Adrenal gland (tissue), 9 donors: ENCODE measurements at regions not wholly inside any gene's neighbourhood (a gene's known extent, or its start where the extent isn't known, plus 50 kb on each side); places are given as distances from the start of the nearest gene placed in this dataset.

ENCODE experiments used
- DNase-seq, 7 donors: peaks; one replicate each; pipeline ENCODE4 v3.0.0-alpha.2; 2019 to 2020
- H3K27ac ChIP-seq, 5 donors: fragments of 200-600 bp; sonication (generic) in 4 of 5; 1 replicate in 3 of 5; 2 replicates in 2 of 5; pipeline versions ENCODE4 v1.5.1 to v1.8.0; 2016 to 2020; ENCODE audit warnings: mild to moderate bottlenecking in 1 of 5
- H3K27me3 ChIP-seq: fragments of 200-600 bp; 2 replicates; pipeline ENCODE4 v1.8.0; 2021
- H3K36me3 ChIP-seq, 2 donors: fragments of 200-600 bp; replicated peaks in 1 of 2; 1 replicate in 1 of 2; 2 replicates in 1 of 2; pipeline versions ENCODE4 v1.5.1 to v1.8.0; 2018 to 2022
- H3K4me1 ChIP-seq, 2 donors: fragments of 200-600 bp; replicated peaks in 1 of 2; 1 replicate in 1 of 2; 2 replicates in 1 of 2; pipeline versions ENCODE4 v1.5.1 to v1.8.0; 2018 to 2021
- H3K4me3 ChIP-seq, 4 donors: fragments of 200-600 bp; sonication (generic) in 3 of 4; one replicate each; pipeline ENCODE4 v1.5.1; 2016 to 2018
- H3K9me3 ChIP-seq, 3 donors: fragments of 200-600 bp; sonication (generic) in 1 of 3; replicated peaks in 1 of 3; 1 replicate in 2 of 3; 2 replicates in 1 of 3; pipeline versions ENCODE4 v1.5.1 to v1.8.0; 2016 to 2021
- CTCF ChIP-seq, 6 experiments: fragments of 450-650 bp in 4 of 6; fragments of 200-600 bp in 2 of 6; sonication (generic) in 1 of 6; IDR thresholded peaks; 1 replicate in 5 of 6; 2 replicates in 1 of 6; pipeline versions ENCODE4 v1.5.1 to v1.8.0; 2016 to 2021; ENCODE audit warnings: antibody characterized with exemption in 6 of 6, mild to moderate bottlenecking in 2 of 6, moderate library complexity in 1 of 6
- POLR2A ChIP-seq, 2 donors: fragments of 450-650 bp; IDR thresholded peaks; one replicate each; pipeline ENCODE4 v1.6.1; 2017; ENCODE audit warnings: antibody characterized with exemption in 2 of 2, mild to moderate bottlenecking in 2 of 2, moderate library complexity in 1 of 2
- WGBS, 4 donors: extraction: QIAGEN DNeasy Blood & Tissue Kit in 2 of 4; methylation state at CpG; one replicate each; pipeline versions ENCODE4 v1.1.5 to v1.1.7; 2013 to 2017; 5-methylcytosine and 5-hydroxymethylcytosine counted together
- intact Hi-C, 2 donors: fragments of 100-400 bp; cut with DNase I; formaldehyde crosslinking; loops; one replicate each; pipeline versions ENCODE4 v1.14.1 to v1.15.0; 2022 to 2023
- donor health status: healthy with polysubstance abuse.
- donor health status: Bipolar disorder and iron deficiency.
- donor health status: DM: yes; HTN: yes; CAD: no.
- donor health status: DM: no; HTN: no; CAD: no.
- donor health status: DM: no; HTN: no; CAD: no.

GRCh38 chr5:171661143-171661542, 124.5 kb upstream of the SMIM23 start:
- WGBS, 4 donors = 75 to 86% (median 84%) methylated on average over 2 of the region's 2 CpGs
- intact Hi-C loops = no loop called here
- Histone ChIP-seq H3K36me3 (no peaks in the 10 kb centered on the region), H3K27ac (no peak overlapping the region), H3K27me3 (no peaks in the 10 kb centered on the region), H3K4me3 (no peak overlapping the region), H3K4me1 (no peaks in the 10 kb centered on the region), H3K9me3 (no peaks in the 10 kb centered on the region)
- TF ChIP-seq CTCF (IDR thresholded peaks at IDR 0.05) (no peak), POLR2A (IDR thresholded peaks at IDR 0.05) (no peak)
- no peak for DNase-seq

GRCh38 chr5:171663311-171664085, 122.1 kb upstream of the SMIM23 start:
- 84 to 90% (median 88%) methylated on average over 9 of the region's 9 CpGs for WGBS, 4 donors
- H3K4me1 ChIP-seq = no peaks in the 10 kb centered on the region
- TF ChIP-seq POLR2A (IDR thresholded peaks at IDR 0.05) = no peak

GRCh38 chr5:171664489-171664888, 121.1 kb upstream of the SMIM23 start:
- Histone ChIP-seq H3K4me3 (no peak overlapping the region), H3K36me3 (no peaks in the 10 kb centered on the region), H3K27me3 (no peaks in the 10 kb centered on the region), H3K27ac (no peak overlapping the region), H3K4me1 (no peaks in the 10 kb centered on the region), H3K9me3 (no peaks in the 10 kb centered on the region)
- intact Hi-C loops = no loop called here
- TF ChIP-seq CTCF (IDR thresholded peaks at IDR 0.05) = no peak
- no peak for TF ChIP-seq POLR2A (IDR thresholded peaks at IDR 0.05)
- DNase-seq = no peak
- 62 to 75% (median 68%) methylated on average over 4 of the region's 4 CpGs for WGBS, 4 donors

More at GRCh38 chr5:171663311-171664085, 122.1 kb upstream of the SMIM23 start:
- no peak overlapping the region for H3K4me3 ChIP-seq
- no peak for DNase-seq
- H3K27ac ChIP-seq = no peak overlapping the region
- H3K9me3 ChIP-seq = no peaks in the 10 kb centered on the region
- H3K27me3 ChIP-seq = no peaks in the 10 kb centered on the region
- no peaks in the 10 kb centered on the region for H3K36me3 ChIP-seq
- intact Hi-C loops = no loop called here

GRCh38 chr5:171666815-171667214, 118.8 kb upstream of the SMIM23 start:
- no peak for DNase-seq
- Histone ChIP-seq H3K27me3 (no peaks in the 10 kb centered on the region), H3K27ac (no peak overlapping the region), H3K4me1 (no peaks in the 10 kb centered on the region), H3K4me3 (no peak overlapping the region), H3K9me3 (no peaks in the 10 kb centered on the region), H3K36me3 (no peaks in the 10 kb centered on the region)
- TF ChIP-seq POLR2A (IDR thresholded peaks at IDR 0.05) (no peak), CTCF (IDR thresholded peaks at IDR 0.05) (no peak)
- 86 to 93% (median 88%) methylated on average over 10 of the region's 10 CpGs for WGBS, 4 donors
- intact Hi-C loops = no loop called here
